ENCODE measurements at regions not wholly inside any gene's neighbourhood (a gene's known extent, or its start where the extent isn't known, plus 50 kb on each side); places are given as distances from the start of the nearest gene placed in this dataset.

DNA sequence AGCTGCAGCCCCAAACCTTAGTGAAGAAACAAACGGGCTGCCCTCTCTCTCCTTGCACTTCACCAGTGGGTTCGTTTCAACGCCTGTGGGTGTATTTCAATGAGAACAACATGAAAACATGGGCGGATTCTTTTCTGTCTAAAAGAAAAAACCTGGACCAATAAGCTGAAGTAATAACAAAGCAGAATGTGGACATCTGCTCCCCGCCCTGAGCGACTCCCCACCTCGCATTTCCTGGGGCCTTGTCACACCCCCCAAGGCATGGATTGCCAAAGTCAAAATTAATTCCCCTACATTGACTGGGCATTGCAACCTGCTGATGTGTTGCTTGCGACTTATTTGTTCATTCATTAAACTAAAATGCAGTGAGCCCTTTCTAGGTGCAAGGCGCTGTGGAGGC, 142.9 kb downstream of the BCOR start:
- TF ChIP-seq SMC3 (IDR thresholded peaks at IDR 0.05; ENCODE audit: low read depth, low read length) (no peak), NFE2L2 (IDR thresholded peaks at IDR 0.05; ENCODE audit: low read depth, low read length) (no peak), CTCF (conservative IDR thresholded peaks at IDR 0.05; ENCODE audit: low read depth, low read length) (no peak), FOS (IDR thresholded peaks at IDR 0.05; ENCODE audit: low read depth, low read length) (no peak), RAD21 (IDR thresholded peaks at IDR 0.05; ENCODE audit: low read length) (no peak), RCOR1 (IDR thresholded peaks at IDR 0.05; ENCODE audit: insufficient replicate concordance, low read length) (no peak), CEBPB (IDR thresholded peaks at IDR 0.05; ENCODE audit: low read depth, low read length) (no peak), MAZ (IDR thresholded peaks at IDR 0.05; ENCODE audit: borderline replicate concordance, low read depth, low read length) (no peak), RFX5 (IDR thresholded peaks at IDR 0.05; ENCODE audit: low read depth, low read length) (no peak)
- TF ChIP-seq, protein P1, sequence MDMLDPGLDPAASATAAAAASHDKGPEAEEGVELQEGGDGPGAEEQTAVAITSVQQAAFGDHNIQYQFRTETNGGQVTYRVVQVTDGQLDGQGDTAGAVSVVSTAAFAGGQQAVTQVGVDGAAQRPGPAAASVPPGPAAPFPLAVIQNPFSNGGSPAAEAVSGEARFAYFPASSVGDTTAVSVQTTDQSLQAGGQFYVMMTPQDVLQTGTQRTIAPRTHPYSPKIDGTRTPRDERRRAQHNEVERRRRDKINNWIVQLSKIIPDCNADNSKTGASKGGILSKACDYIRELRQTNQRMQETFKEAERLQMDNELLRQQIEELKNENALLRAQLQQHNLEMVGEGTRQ (IDR thresholded peaks at IDR 0.05; ENCODE audit: low read depth, low read length), result no peak
- intact Hi-C loops (cut with micrococcal nuclease), result no loop called here

More for the DNA sequence above, 142.9 kb downstream of the BCOR start:
- Histone ChIP-seq H3K36me3 (ENCODE audit: control insufficient read depth, insufficient read depth, low read length) (no peaks in the 10 kb centered on the region), H3K4me2 (ENCODE audit: low read depth, low read length) (no peak overlapping the region), H3K79me1 (ENCODE audit: low read depth in 1 of 2, low read length in 2 of 2) (no peaks in the 10 kb centered on the region), H3K4me3 (ENCODE audit: insufficient read depth, low read depth, low read length) (no peak overlapping the region), H4K8ac (ENCODE audit: low read depth in 2 of 2, low read length in 2 of 2) (no peak overlapping the region), H2BK120ac (ENCODE audit: low read depth, low read length) (no peak overlapping the region), H3K56ac (ENCODE audit: extremely low read depth, insufficient read depth, low read length) (no peak overlapping the region), H3K9me1 (ENCODE audit: insufficient read depth, low read length) (no peaks in the 10 kb centered on the region; the same call in 1 of the 2 replicates), H3K14ac (replicated peaks; ENCODE audit: low read depth, low read length) (no peak overlapping the region), H2AFZ (replicated peaks; ENCODE audit: low read length, poor library complexity) (no peak overlapping the region), H2AK5ac (ENCODE audit: low read depth, low read length) (no peak overlapping the region), H3K9me3 (ENCODE audit: control insufficient read depth, insufficient read depth, low read length) (0 out of 2 replicates have a peak, but pooled peaks cover 3% of the 10 kb centered on the region), H3K9ac (ENCODE audit: low read depth, low read length) (no peak overlapping the region), H2BK15ac (ENCODE audit: low read depth, low read length) (no peak overlapping the region), H3K23ac (ENCODE audit: low read depth, low read length) (no peak overlapping the region), H2AK9ac (replicated peaks; ENCODE audit: low read depth, low read length, poor library complexity) (no peak overlapping the region), H4K20me1 (ENCODE audit: insufficient read depth, low read length) (0 out of 2 replicates have a peak, but pooled peaks cover 8% of the 10 kb centered on the region), H2BK5ac (ENCODE audit: low read depth, low read length, poor library complexity, severe bottlenecking) (no peak overlapping the region), H3K27me3 (ENCODE audit: control insufficient read depth, insufficient read depth, low read length) (peaks cover 38% of the 10 kb centered on the region), H2BK20ac (ENCODE audit: low read depth, low read length) (no peak overlapping the region), H4K91ac (ENCODE audit: insufficient read depth, low read depth, low read length) (no peak overlapping the region), H4K5ac (ENCODE audit: low read depth, low read length) (no peak overlapping the region), H3K4ac (ENCODE audit: low read depth, low read length) (no peak overlapping the region), H3K18ac (ENCODE audit: low read depth, low read length) (no peak overlapping the region), H3K4me1 (ENCODE audit: control insufficient read depth, insufficient read depth, low read length) (0 out of 2 replicates have a peak, but pooled peaks cover 1% of the 10 kb centered on the region), H3K27ac (ENCODE audit: insufficient read depth, low read length) (no peak overlapping the region)
- BruUV-seq (replicated peaks), result no TSS peak
- DNase-seq (no peak), ATAC-seq (ENCODE audit: low read depth) (no peak)
- in situ Hi-C loops (cut with MboI; ENCODE audit: low sequenced_read_pairs), result no loop called here
- ChIA-PET CTCF (no interaction called here), POLR2A (ENCODE audit: unreplicated experiment) (no interaction called here)
- 93% methylated on average over 3 of the region's 9 CpGs; no CpG with 5 or more reads in 1 of the 2 experiments for WGBS, 2 experiments (ENCODE audit: extremely low coverage in 2 of 2, insufficient read length in 1 of 2)
- dilution Hi-C loops (cut with HindIII; ENCODE audit: low sequenced_read_pairs, unreplicated experiment), result no loop called here

All from IMR-90 (cell line).